GM20000 (cell line): ENCODE measurements at regions not wholly inside any gene's neighbourhood (a gene's known extent, or its start where the extent isn't known, plus 50 kb on each side); places are given as distances from the start of the nearest gene placed in this dataset.

ENCODE experiments used
- DNase-seq: peaks from one replicate; pipeline ENCODE4 v3.0.0; 2012; ENCODE audit warnings: low spot score
- TF ChIP-seq, protein P1 (sequence below): IDR thresholded peaks from 2 replicates; pipeline ENCODE4 v1.5.1; 2012; ENCODE audit warnings: mild to moderate bottlenecking, control low read depth; ENCODE audit errors: extremely low read depth, missing control alignments

- TF ChIP-seq, protein P1, sequence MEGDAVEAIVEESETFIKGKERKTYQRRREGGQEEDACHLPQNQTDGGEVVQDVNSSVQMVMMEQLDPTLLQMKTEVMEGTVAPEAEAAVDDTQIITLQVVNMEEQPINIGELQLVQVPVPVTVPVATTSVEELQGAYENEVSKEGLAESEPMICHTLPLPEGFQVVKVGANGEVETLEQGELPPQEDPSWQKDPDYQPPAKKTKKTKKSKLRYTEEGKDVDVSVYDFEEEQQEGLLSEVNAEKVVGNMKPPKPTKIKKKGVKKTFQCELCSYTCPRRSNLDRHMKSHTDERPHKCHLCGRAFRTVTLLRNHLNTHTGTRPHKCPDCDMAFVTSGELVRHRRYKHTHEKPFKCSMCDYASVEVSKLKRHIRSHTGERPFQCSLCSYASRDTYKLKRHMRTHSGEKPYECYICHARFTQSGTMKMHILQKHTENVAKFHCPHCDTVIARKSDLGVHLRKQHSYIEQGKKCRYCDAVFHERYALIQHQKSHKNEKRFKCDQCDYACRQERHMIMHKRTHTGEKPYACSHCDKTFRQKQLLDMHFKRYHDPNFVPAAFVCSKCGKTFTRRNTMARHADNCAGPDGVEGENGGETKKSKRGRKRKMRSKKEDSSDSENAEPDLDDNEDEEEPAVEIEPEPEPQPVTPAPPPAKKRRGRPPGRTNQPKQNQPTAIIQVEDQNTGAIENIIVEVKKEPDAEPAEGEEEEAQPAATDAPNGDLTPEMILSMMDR: no peak
- no peak for DNase-seq
Observed at GRCh38 chr7:20993693-20994092, 207.0 kb upstream of the SP8 start.

DNA sequence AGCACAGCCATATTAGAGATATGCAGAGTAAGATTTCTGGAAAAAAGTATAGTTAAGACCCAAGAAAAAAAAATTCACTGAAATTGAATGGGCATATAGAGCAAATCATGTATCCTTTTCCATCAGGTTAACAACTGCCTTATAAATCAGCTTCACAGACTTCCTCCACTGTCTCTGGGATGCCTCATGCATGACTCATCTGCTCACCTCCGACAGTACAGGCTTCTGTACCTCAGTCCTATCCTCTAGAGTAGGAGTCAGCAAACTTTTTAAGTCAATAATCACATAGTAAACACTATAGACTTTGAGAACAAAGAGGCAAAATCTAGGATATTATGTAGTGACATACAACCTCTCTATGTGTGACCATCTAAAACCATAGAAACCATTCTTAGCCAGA lies 211.6 kb upstream of the SP8 start:
- TF ChIP-seq, protein P1: no peak
- no peak for DNase-seq

DNA sequence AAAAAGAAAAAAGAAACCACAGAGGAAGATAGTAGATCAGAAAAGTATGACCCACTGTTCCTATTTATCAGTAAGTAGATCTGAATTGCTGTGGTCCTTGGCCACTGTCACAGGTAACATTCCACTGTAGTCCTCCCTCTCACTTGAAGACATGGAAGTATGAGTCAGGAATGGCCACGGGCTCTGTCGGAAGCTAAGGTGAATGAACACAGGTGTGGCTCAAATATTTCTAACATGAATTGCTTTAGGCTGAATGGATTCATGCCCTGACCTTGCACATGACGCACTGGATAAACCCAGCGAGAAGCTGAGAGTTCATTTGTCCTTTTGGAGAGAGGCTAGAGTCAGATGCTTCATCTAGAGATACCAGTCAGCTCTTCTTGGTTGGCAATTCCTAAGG lies 224.5 kb upstream of the SP8 start:
- DNase-seq: no peak
- TF ChIP-seq, protein P1: no peak

GRCh38 chr7:21013765-21014539 lies 227.3 kb upstream of the SP8 start:
- TF ChIP-seq, protein P1: no peak
- no peak for DNase-seq

GRCh38 chr7:21020667-21021066 lies 234.0 kb upstream of the SP8 start:
- TF ChIP-seq, protein P1: no peak
- no peak for DNase-seq

DNA sequence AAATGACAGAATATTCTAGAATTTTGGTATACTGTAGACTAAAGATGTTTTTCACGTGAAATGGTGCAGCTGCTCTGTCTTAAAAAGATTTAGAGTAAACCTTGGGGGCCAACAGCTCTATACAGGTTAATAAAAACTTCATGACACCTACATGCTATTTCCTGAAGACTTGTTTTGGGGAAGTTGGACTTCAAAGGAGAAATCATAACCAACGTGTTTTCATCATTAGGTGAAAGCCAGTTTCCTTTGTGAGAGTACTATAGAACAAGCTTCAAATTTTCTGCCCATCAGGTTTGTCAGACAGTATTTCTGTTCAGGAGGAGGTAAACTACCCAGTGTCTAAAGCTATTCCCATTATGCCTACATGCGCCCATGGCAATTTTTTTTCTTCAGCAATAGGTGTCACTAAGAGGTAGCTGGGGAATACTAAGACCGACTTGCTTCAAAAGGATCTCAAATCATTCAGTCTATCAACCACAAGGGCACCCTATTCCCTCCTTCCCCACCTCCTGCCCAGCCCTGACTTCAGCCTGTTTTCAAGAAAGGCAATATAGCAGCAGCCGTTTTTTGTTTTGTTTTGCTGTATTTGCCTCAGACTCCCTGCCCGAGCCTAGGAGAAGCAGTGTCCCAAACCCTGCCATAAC lies 237.3 kb upstream of the SP8 start:
- DNase-seq: no peak
- TF ChIP-seq, protein P1: no peak

GRCh38 chr7:21024485-21024867 lies 237.8 kb upstream of the SP8 start:
- TF ChIP-seq, protein P1: no peak
- no peak for DNase-seq
